T-helper 1 cell treated with Interleukin-12 subunit alpha and Interleukin-12 subunit beta and Interleukin-4 antibody, amounts not matched to agents 30 μg/mL and 1 μg/mL, for 36 hours (primary cell): ENCODE measurements at regions not wholly inside any gene's neighbourhood (a gene's known extent, or its start where the extent isn't known, plus 50 kb on each side); places are given as distances from the start of the nearest gene placed in this dataset.

Experiments
- H3K27ac Mint-ChIP-seq: one replicate; pipeline ENCODE4 v1.8.0; 2021; ENCODE audit warnings: mild to moderate bottlenecking, mixed read lengths
- H3K27me3 Mint-ChIP-seq: one replicate; pipeline ENCODE4 v1.8.0; 2021; ENCODE audit warnings: low read depth, mixed read lengths
- H3K36me3 Mint-ChIP-seq: one replicate; pipeline ENCODE4 v1.8.0; 2021; ENCODE audit warnings: low read depth, mixed read lengths
- H3K4me1 Mint-ChIP-seq: one replicate; pipeline ENCODE4 v1.8.0; 2021; ENCODE audit warnings: low read depth, mixed read lengths
- H3K4me3 Mint-ChIP-seq: one replicate; pipeline ENCODE4 v1.8.0; 2021; ENCODE audit warnings: mild to moderate bottlenecking, moderate library complexity, mixed read lengths
- H3K9me3 Mint-ChIP-seq: one replicate; pipeline ENCODE4 v1.8.0; 2021; ENCODE audit warnings: mixed read lengths

DNA sequence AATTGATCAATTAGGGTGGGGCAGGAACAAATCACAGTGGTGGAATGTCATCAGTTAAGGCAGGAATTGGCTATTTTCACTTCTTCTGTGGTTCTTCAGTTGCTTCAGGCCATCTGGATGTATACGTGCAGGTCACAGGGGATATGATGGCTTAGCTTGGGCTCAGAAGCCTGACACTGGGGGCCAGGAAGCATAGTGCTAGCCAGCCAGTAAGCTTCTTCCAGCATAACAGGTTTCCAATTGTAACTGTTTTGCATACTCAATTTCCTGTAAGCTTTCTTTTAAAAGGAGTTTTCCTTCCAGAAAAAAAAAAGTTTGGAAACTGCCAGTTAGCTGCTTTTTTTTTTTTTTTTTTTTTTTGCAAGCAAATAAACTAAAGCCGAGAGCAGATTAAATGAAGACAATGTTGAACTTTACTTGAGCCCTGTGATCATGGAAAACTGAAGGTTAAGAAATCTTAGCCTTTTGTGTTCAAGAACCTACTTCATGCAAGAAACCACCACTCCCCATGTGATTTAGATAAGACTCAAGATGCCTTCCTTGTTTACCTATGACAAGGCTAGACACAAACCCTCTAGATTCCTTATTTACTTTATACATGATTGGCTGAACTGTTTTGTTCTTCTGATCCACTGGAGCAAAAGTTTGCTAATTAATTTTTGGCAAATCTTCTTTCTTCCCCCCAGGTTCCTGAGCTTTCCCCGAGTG is 126.9 kb upstream of the LINC00305 start:
- H3K4me1 Mint-ChIP-seq, result no peaks in the 10 kb centered on the region
- H3K27ac Mint-ChIP-seq, result no peak overlapping the region
- H3K4me3 Mint-ChIP-seq, result no peak overlapping the region
- no peaks in the 10 kb centered on the region for H3K27me3 Mint-ChIP-seq
- H3K9me3 Mint-ChIP-seq, result no peaks in the 10 kb centered on the region
- H3K36me3 Mint-ChIP-seq, result no peaks in the 10 kb centered on the region

DNA sequence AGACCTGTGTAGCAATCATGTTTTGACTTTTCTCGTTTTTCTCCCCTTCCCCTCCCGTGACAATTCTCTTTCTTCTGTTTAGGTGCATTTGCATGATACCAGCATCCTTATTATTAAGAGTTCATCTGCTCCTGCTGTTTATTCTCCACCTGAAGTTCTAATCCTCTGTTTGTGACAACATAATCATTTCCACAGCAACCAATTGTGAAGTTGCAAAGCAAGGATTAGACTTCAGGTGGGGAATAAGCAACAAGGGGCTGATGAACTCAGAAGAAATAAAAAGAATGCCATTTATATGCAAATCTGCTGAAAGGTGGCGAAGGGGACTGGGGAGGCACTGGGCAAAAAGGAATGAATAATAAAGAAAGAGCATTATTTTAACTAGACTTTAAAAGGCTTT is 124.8 kb upstream of the LINC00305 start:
- no peaks in the 10 kb centered on the region for H3K27me3 Mint-ChIP-seq
- no peaks in the 10 kb centered on the region for H3K36me3 Mint-ChIP-seq
- no peak overlapping the region for H3K27ac Mint-ChIP-seq
- no peak overlapping the region for H3K4me3 Mint-ChIP-seq
- H3K9me3 Mint-ChIP-seq, result no peaks in the 10 kb centered on the region
- H3K4me1 Mint-ChIP-seq, result no peaks in the 10 kb centered on the region

DNA sequence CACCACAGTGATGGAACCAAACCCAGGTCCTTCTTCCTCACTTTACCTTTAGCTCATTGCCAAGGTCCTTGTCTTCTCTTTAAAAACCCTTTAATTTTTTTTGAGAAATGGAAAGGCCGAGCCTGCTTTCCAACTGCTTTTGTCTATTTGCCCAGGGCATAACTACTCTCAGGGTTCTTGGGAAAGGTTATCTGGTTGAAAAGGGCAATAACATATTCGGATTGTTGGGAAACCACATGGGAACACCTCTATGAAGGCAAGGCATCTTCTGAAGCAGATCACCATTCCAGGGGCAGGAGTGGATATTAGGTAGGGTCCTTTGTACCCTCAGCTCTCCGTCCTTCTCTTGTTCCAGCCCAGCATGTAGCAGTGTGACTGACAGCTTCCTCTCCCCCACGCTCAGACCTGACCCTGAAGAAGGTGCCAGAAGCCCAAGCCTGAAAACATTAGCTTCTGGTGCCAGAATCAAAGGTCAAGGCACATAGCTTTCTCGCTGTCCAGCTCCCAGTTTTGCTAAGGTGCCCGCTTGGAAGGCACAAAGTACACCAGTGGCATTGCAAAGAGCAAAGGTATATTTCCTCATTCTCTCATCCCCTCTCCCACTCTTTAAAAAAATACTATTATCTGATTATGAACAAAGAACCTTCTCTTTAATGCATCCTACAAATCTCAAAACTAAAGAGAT is 123.2 kb upstream of the LINC00305 start:
- no peak overlapping the region for H3K27ac Mint-ChIP-seq
- no peaks in the 10 kb centered on the region for H3K9me3 Mint-ChIP-seq
- H3K36me3 Mint-ChIP-seq, result no peaks in the 10 kb centered on the region
- H3K27me3 Mint-ChIP-seq, result no peaks in the 10 kb centered on the region
- H3K4me1 Mint-ChIP-seq, result no peaks in the 10 kb centered on the region
- H3K4me3 Mint-ChIP-seq, result no peak overlapping the region

DNA sequence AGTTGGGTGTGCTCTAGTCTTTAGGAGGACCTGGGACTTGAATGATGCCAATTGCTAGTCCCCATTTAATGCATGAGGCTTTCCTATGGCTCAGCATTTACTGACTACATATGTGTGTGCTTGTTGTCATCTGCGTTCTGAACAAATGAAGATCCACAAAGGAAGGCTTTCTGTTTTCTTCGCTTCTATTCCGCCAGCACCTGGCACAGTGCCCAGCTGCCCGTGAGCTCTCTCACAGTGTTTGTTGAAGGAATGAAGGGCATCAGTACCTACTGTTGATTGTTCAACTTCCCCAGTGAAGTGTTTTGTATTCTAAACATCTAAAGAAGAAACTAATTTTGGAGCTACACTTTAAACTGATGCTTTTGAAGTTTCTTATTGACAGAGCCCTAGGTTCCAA is 122.4 kb upstream of the LINC00305 start:
- Mint-ChIP-seq H3K27ac (no peak overlapping the region), H3K36me3 (no peaks in the 10 kb centered on the region), H3K4me3 (no peak overlapping the region), H3K27me3 (no peaks in the 10 kb centered on the region), H3K4me1 (no peaks in the 10 kb centered on the region), H3K9me3 (no peaks in the 10 kb centered on the region)

DNA sequence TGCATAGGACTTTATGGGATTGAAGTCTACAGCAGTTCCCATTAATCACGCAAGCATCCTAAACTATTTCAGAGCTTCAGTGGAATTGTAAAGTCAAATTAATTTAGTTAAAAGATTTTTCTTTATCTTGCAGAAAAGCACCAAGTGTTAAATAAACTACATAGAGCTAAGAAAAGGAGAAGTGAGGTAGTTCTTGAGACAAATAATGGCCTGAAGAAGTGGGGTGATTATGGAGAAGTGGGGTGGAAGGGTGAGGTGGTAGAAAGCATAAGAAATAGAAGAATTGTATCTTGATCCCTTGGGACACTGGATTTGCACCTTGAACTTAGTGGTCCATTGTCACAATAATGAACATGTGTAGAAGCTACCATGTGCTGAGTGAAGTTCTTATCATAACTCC is 121.7 kb upstream of the LINC00305 start:
- Mint-ChIP-seq H3K9me3 (peaks cover 2% of the 10 kb centered on the region), H3K4me3 (no peak overlapping the region), H3K36me3 (no peaks in the 10 kb centered on the region), H3K27ac (no peak overlapping the region), H3K4me1 (no peaks in the 10 kb centered on the region), H3K27me3 (no peaks in the 10 kb centered on the region)

DNA sequence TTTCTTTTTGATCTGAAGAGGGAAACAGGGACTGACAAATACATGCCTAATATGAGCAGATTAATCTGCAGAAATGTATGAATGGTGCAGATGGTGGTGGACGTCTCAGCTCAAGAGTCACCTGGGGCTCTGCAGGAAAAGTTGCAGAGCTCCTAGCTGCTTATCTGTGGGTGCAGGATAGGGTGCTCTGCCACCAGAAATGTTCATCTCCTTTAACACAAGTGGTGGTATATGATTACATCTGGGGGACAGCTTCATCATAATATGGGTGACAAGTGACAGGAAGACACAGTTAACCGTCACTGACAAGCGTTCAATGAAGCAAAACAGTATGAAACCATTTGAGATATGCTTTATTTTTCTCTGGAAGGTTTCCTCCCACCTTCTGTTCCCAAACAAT is 121.2 kb upstream of the LINC00305 start:
- Mint-ChIP-seq H3K4me3 (no peak overlapping the region), H3K9me3 (peaks cover 3% of the 10 kb centered on the region), H3K4me1 (no peaks in the 10 kb centered on the region), H3K27me3 (no peaks in the 10 kb centered on the region), H3K36me3 (no peaks in the 10 kb centered on the region), H3K27ac (no peak overlapping the region)

DNA sequence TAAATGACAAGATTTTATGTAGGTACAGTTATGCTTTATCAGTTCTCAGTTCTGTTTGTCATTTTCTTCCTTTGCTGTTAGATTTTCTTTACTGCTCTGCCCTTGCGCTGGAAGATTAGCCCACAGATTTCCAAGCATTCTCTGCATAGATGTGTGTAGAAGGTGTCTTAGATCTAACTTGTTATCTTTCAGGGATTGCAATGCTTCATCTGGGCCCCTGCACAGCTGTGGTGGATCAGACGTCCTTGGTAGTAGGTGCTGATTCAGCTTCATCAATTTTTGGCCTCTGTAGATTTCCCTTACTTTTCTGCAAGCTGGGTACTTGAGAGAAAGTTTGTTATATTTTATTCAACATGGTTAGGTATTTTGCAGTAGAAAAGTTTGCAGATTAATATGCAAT is 115.3 kb upstream of the LINC00305 start:
- Mint-ChIP-seq H3K4me1 (no peaks in the 10 kb centered on the region), H3K27me3 (no peaks in the 10 kb centered on the region), H3K36me3 (no peaks in the 10 kb centered on the region), H3K4me3 (no peak overlapping the region), H3K27ac (no peak overlapping the region), H3K9me3 (peaks cover 3% of the 10 kb centered on the region)

DNA sequence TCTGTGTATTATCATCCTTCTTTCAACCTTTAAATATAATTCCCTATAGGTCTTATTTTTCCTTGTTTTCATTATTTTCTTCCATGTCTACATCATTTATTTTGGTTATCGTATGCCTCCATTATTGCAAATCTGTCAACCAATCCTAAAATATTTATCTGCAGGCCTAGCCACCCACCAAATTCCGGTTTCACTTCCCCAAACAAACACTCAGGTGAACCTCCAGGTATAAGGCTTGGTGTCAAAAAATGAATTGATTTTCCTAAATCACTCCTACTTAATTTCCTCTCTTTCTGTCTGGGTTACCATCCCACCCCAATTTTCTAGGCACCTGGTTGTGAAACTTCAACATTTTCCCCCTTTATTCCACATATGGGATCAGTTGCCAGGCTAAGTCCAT is 111.9 kb upstream of the LINC00305 start:
- Mint-ChIP-seq H3K36me3 (no peaks in the 10 kb centered on the region), H3K4me1 (no peaks in the 10 kb centered on the region), H3K9me3 (peaks cover 3% of the 10 kb centered on the region), H3K27ac (no peak overlapping the region), H3K27me3 (no peaks in the 10 kb centered on the region), H3K4me3 (no peak overlapping the region)

DNA sequence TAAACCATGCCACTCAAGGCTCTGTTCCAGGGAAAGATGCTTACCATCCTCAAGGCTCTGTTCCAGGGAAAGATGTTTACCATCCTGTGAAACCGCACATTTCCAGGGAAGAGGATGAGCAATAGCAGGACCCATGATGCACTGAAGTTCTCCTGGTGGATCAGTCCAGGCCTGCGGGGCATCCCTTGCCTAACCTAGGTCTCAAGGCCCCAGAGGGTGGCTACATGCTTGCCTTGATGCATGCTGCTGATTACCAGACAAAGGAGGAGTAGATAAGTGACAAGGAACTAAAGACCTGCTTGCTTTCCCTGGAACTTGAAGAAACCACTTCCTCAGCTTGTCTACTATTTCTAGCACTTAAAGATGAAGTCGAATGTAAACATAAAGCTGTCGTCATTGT is 111.0 kb upstream of the LINC00305 start:
- H3K9me3 Mint-ChIP-seq, result no peaks in the 10 kb centered on the region
- H3K36me3 Mint-ChIP-seq, result no peaks in the 10 kb centered on the region
- H3K4me3 Mint-ChIP-seq, result no peak overlapping the region
- H3K27ac Mint-ChIP-seq, result no peak overlapping the region
- no peaks in the 10 kb centered on the region for H3K27me3 Mint-ChIP-seq
- no peaks in the 10 kb centered on the region for H3K4me1 Mint-ChIP-seq

DNA sequence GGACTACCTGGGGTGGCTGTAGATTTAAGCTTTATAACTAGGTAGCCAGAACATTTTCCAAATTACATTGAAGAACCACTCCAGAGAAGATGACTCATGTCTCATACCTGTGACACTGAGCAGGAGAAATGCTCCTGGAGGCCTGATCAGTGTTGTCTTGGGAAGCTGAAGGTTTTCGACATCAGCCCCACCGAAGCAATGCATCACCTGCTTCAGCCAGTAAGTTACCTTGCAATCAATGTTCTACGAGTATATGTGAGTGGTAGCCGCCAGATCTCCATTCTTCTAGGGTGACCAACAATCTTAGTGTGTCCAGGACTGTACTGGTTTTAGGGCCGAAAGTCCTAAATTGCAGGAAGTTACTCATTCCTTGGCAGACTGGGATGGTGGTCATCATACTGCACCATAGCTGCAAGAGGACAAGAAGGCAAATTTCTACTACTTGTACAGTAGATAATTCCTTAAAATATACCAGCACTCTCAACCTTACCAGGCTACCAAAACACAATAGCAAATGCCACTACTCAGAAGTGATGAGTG is 109.3 kb upstream of the LINC00305 start:
- no peaks in the 10 kb centered on the region for H3K36me3 Mint-ChIP-seq
- no peaks in the 10 kb centered on the region for H3K4me1 Mint-ChIP-seq
- no peak overlapping the region for H3K4me3 Mint-ChIP-seq
- H3K27ac Mint-ChIP-seq, result no peak overlapping the region
- no peaks in the 10 kb centered on the region for H3K9me3 Mint-ChIP-seq
- H3K27me3 Mint-ChIP-seq, result no peaks in the 10 kb centered on the region

DNA sequence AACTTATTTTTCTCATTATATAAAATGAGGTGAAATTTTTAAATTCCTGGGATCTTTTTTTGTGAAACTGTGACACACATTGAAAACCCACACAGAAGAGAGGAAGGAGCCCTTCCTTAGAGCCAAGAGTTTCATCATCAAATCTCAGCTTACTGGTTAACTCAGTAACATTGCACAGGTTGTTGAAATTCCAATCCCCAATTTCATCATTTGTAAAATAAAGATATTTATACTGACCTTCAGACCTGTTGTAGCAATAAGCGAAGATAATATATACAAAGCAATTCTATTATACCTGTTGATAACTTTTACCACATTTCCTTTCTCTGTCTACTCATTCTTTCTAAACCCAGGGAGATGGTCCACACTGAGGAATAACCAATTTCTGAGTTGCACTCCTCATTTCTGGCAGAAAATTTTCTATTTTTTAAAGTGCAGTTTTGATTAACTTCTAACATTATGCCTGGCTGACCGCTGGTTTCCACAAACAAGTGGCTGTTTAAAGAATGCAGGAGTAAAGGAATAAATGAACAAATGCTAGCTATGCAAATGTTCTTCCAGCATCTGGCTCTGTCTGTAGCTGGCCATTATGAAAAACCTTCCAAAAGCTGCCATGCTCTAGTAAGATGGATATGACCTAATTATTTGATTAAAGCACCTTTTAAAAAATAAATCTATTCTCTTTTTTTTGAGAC is 105.7 kb upstream of the LINC00305 start:
- Mint-ChIP-seq H3K36me3 (no peaks in the 10 kb centered on the region), H3K9me3 (no peaks in the 10 kb centered on the region), H3K4me1 (no peaks in the 10 kb centered on the region), H3K27me3 (no peaks in the 10 kb centered on the region), H3K27ac (no peak overlapping the region), H3K4me3 (no peak overlapping the region)

DNA sequence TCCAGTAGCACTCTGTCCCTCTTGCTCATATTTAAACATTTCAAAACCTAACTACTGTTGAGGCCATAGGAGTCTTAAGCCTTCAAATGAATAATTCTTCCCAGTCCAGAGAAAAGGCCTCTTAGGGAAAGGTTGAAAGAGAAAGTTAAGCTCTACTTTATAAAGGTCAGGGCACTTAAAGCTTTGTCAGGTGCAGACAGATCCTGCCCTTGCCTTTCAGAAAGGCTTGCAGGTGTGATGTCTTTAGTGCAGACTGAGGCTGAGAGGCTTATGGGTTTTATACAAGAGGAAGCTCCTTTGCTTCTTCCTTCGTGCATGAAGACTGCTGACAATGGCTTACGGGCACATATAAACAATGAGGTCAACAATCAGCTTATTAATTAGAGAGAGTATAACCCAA is 105.0 kb upstream of the LINC00305 start:
- H3K4me1 Mint-ChIP-seq, result no peaks in the 10 kb centered on the region
- H3K27me3 Mint-ChIP-seq, result no peaks in the 10 kb centered on the region
- no peaks in the 10 kb centered on the region for H3K9me3 Mint-ChIP-seq
- no peak overlapping the region for H3K27ac Mint-ChIP-seq
- no peaks in the 10 kb centered on the region for H3K36me3 Mint-ChIP-seq
- no peak overlapping the region for H3K4me3 Mint-ChIP-seq

DNA sequence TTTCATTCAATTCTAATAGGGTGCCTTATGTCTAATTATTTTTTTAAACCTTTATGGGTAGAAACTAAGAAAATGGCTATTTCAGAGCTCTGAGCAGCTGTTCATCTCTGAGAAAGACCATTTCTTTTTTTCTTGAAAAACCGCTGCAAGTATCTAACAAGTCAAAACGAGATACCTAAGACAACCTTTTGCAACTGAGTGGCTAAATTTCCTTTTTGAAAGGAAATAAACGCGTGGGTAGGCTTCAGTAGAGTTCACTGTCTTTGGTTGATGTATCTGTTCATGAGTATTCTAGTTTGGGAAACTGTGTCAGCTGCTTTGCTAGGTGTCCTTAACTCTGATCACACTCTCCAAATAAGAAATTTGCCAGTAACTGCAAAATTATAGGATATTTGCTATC is 104.3 kb upstream of the LINC00305 start:
- Mint-ChIP-seq H3K4me3 (no peak overlapping the region), H3K27me3 (no peaks in the 10 kb centered on the region), H3K27ac (no peak overlapping the region), H3K36me3 (no peaks in the 10 kb centered on the region), H3K9me3 (no peaks in the 10 kb centered on the region), H3K4me1 (no peaks in the 10 kb centered on the region)

DNA sequence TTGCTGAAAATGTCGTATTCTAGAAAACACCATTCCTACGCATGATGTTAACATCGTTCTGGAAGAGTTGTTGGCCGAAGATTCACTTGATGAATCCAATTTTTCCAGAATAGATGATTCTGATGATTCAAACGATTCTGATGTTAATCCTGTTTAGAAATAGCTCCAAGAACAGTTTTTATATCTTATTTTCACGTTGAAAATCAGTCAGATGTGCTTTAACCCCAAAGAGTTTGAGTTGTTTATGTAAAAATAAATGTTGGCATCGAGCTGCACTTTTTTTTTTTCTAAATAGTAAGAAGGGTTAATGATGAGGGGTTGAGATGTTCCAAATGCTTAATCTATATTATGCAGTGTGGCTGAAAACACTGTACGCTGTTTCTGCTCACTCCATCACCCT is 99.9 kb upstream of the LINC00305 start:
- Mint-ChIP-seq H3K36me3 (no peaks in the 10 kb centered on the region), H3K27me3 (no peaks in the 10 kb centered on the region), H3K9me3 (no peaks in the 10 kb centered on the region), H3K4me3 (no peak overlapping the region), H3K4me1 (no peaks in the 10 kb centered on the region), H3K27ac (no peak overlapping the region)
